PC-9 (cell line): ENCODE measurements at regions not wholly inside any gene's neighbourhood (a gene's known extent, or its start where the extent isn't known, plus 50 kb on each side); places are given as distances from the start of the nearest gene placed in this dataset.

Source experiments
- EZH2 ChIP-seq: fragments of 200-600 bp; sonication (generic); IDR thresholded peaks from 2 replicates; pipeline ENCODE4 v1.8.0; 2017; ENCODE audit warnings: antibody characterized with exemption, low read depth
- TF ChIP-seq, protein P1 (sequence below): fragments of 200-600 bp; sonication (generic); conservative IDR thresholded peaks from 2 replicates; pipeline ENCODE4 v1.6.1; 2017; ENCODE audit warnings: mixed run types, antibody characterized with exemption, mild to moderate bottlenecking, moderate library complexity

DNA sequence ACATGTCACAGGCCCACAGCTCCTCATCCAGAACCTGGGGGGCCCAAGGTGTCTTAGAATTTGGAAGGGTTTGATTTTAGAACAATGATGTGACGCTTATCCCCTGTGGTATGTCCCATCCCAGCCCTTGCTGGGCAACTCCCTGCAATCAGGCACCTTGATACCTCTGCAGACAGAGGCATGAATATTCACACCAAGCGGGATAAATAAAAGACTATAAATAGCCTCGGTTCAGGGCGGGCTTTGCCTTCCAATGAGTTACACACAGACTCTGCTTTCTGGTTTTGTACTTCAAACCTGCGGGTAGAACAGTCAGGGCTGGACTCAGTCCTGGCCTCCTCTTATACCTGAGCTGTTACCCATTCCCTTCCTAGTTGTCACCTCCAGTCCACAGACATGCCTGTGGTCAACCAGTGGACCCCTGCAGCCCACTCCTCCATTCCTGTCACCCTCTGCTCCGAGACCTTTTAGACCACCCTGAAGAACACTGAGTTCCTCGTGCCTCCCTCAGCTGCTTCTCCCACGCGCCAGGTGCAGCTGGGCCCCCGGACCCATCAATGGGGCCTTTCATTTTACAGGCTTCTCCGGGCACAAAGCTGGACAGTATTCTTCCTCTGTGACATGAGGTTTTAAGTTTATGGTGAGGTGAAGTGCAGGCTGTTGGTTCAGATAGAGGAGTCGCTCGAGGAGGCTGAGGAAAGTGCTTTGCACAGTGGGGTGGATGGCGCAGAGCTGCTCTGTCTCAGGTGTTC is 120.1 kb upstream of the TNR start:
- TF ChIP-seq, protein P1, sequence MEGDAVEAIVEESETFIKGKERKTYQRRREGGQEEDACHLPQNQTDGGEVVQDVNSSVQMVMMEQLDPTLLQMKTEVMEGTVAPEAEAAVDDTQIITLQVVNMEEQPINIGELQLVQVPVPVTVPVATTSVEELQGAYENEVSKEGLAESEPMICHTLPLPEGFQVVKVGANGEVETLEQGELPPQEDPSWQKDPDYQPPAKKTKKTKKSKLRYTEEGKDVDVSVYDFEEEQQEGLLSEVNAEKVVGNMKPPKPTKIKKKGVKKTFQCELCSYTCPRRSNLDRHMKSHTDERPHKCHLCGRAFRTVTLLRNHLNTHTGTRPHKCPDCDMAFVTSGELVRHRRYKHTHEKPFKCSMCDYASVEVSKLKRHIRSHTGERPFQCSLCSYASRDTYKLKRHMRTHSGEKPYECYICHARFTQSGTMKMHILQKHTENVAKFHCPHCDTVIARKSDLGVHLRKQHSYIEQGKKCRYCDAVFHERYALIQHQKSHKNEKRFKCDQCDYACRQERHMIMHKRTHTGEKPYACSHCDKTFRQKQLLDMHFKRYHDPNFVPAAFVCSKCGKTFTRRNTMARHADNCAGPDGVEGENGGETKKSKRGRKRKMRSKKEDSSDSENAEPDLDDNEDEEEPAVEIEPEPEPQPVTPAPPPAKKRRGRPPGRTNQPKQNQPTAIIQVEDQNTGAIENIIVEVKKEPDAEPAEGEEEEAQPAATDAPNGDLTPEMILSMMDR: no peak
- TF ChIP-seq EZH2: no peak
